ENCODE measurements at regions not wholly inside any gene's neighbourhood (a gene's known extent, or its start where the extent isn't known, plus 50 kb on each side); places are given as distances from the start of the nearest gene placed in this dataset.

DNA sequence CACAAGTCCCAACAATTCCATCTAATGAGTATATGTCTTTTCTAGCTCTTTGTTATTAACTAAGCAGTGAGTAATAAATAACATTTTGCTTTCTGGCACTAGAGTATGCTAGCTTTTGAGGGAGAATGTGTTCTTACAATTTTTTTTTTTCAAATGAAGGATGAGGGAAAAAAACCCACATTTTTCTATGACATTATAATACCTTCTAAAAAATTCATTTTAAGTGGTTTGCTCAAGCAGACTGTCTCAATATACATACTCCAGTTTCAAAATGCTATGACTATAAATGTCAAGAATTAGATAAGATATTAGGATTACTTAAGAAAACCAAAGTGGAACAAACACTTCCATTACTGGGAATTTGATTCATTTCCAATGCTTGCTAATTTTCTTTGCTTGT, 394.6 kb downstream of the C12orf75 start:
- TF ChIP-seq, protein P1, sequence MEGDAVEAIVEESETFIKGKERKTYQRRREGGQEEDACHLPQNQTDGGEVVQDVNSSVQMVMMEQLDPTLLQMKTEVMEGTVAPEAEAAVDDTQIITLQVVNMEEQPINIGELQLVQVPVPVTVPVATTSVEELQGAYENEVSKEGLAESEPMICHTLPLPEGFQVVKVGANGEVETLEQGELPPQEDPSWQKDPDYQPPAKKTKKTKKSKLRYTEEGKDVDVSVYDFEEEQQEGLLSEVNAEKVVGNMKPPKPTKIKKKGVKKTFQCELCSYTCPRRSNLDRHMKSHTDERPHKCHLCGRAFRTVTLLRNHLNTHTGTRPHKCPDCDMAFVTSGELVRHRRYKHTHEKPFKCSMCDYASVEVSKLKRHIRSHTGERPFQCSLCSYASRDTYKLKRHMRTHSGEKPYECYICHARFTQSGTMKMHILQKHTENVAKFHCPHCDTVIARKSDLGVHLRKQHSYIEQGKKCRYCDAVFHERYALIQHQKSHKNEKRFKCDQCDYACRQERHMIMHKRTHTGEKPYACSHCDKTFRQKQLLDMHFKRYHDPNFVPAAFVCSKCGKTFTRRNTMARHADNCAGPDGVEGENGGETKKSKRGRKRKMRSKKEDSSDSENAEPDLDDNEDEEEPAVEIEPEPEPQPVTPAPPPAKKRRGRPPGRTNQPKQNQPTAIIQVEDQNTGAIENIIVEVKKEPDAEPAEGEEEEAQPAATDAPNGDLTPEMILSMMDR (IDR thresholded peaks at IDR 0.05; ENCODE audit: borderline replicate concordance) = no peak
- H3K9me3 ChIP-seq (replicated peaks) = no peaks in the 10 kb centered on the region
- no peaks in the 10 kb centered on the region for H3K36me3 ChIP-seq
- peaks cover 7% of the 10 kb centered on the region for H3K4me1 ChIP-seq
- no peak for DNase-seq
- H3K27ac ChIP-seq (replicated peaks) = no peak overlapping the region
- no peak overlapping the region for H3K4me3 ChIP-seq
- H3K27me3 ChIP-seq (ENCODE audit: low read depth) = no peaks in the 10 kb centered on the region
- intact Hi-C loops (cut with micrococcal nuclease) = no loop called here

DNA sequence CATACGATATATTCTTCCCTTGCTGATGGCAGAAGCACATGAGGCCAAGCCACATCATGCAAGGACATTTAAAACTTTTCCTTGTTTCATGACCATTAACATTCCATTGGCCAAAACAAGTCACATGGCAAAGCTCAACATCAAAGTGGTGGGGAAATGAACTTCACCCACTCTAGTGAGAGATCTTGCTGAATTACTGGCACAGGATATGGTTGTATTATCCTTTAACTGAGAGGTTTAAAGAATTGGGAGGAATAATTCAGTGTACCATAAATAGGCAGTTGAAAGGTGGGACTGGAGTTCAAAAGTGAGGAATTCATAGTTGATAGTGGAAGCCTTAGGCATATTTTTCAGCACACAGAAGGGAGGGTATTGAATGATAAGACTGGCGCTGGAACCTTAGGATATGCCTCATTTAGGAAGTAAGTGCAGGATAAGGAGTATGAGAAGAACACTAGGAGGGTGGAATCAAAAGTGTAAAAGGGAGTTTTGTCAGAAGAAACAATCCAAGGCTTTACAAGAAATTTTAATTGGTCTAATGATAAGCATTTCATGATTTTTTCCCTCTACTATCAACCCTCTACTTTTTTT, 398.8 kb downstream of the C12orf75 start:
- TF ChIP-seq, protein P1 (IDR thresholded peaks at IDR 0.05; ENCODE audit: borderline replicate concordance) = no peak
- no peaks in the 10 kb centered on the region for H3K4me1 ChIP-seq
- H3K27me3 ChIP-seq (ENCODE audit: low read depth) = no peaks in the 10 kb centered on the region
- no peak overlapping the region for H3K27ac ChIP-seq (replicated peaks)
- no peak for DNase-seq
- H3K9me3 ChIP-seq (replicated peaks) = no peaks in the 10 kb centered on the region
- no peaks in the 10 kb centered on the region for H3K36me3 ChIP-seq
- no peak overlapping the region for H3K4me3 ChIP-seq
- intact Hi-C loops (cut with micrococcal nuclease) = no loop called here

DNA sequence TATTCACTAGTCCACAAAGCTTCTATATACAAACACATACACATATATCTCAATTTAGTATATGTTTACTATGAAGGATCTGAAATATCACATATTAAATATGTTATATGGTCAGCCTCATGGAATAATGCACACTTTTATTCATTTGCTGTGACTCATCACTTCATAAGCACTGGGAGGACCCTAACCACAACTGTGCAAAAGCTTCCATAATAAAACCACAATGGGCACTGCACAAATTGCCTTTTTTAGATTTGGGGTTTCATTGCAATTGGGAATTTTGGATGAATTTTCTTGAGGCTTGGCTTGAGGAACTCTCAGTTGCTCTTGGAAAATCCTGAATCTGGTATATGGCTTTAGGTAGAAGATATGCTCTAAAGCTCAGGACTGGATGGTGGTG, 399.4 kb downstream of the C12orf75 start:
- no peaks in the 10 kb centered on the region for H3K9me3 ChIP-seq (replicated peaks)
- H3K4me3 ChIP-seq = no peak overlapping the region
- no peaks in the 10 kb centered on the region for H3K4me1 ChIP-seq
- intact Hi-C loops (cut with micrococcal nuclease) = no loop called here
- TF ChIP-seq, protein P1 (IDR thresholded peaks at IDR 0.05; ENCODE audit: borderline replicate concordance) = no peak
- H3K27ac ChIP-seq (replicated peaks) = no peak overlapping the region
- DNase-seq = no peak
- no peaks in the 10 kb centered on the region for H3K36me3 ChIP-seq
- H3K27me3 ChIP-seq (ENCODE audit: low read depth) = no peaks in the 10 kb centered on the region

DNA sequence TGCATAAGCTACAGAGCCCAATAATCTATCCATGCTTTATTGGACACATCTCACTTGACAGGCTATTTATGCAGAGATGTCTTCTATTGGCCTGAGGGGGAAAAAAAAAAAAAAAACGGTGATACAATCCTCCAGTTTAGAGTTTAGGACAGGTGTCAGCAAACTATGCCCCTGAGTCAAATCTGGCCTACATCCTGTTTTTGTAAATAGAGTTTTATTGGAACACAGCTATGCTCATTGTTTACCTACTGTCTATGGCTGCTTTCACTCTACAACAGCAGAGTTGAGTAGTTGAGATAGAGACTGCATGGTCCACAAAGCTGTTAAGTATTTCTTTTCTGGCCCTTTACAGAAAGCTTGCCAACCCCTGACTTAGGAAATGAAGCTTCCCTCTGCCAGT, 403.1 kb downstream of the C12orf75 start:
- H3K4me1 ChIP-seq = peaks cover 16% of the 10 kb centered on the region
- H3K9me3 ChIP-seq (replicated peaks) = no peaks in the 10 kb centered on the region
- intact Hi-C loops (cut with micrococcal nuclease) = no loop called here
- no peak for DNase-seq
- TF ChIP-seq, protein P1 (IDR thresholded peaks at IDR 0.05; ENCODE audit: borderline replicate concordance) = no peak
- H3K4me3 ChIP-seq = no peak overlapping the region
- no peak overlapping the region for H3K27ac ChIP-seq (replicated peaks)
- no peaks in the 10 kb centered on the region for H3K27me3 ChIP-seq (ENCODE audit: low read depth)
- no peaks in the 10 kb centered on the region for H3K36me3 ChIP-seq

DNA sequence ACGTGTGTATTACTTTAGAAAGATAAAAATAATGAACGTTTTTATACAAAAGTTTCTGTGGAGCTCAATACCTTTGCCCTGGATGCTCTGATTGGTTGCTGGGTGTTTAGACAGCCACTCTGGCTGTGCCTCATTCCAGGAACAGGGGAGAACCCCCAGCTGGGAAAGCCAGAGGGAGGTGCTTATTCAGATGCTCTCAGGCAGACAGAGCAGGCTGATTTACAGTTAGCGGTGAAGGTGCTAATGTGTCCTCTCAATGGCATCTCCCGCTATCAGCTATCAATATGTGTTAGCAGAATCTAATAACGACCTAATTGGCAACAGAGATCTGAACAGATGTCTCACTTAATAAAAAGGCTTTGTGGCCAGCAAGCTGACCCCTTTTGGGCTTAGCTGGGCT, 402.3 kb downstream of the NUAK1 start:
- no peak overlapping the region for H3K4me3 ChIP-seq
- TF ChIP-seq, protein P1 (IDR thresholded peaks at IDR 0.05; ENCODE audit: borderline replicate concordance) = no peak
- peaks cover 45% of the 10 kb centered on the region for H3K4me1 ChIP-seq
- no peaks in the 10 kb centered on the region for H3K9me3 ChIP-seq (replicated peaks)
- DNase-seq = no peak
- no peaks in the 10 kb centered on the region for H3K27me3 ChIP-seq (ENCODE audit: low read depth)
- no peaks in the 10 kb centered on the region for H3K36me3 ChIP-seq
- no peak overlapping the region for H3K27ac ChIP-seq (replicated peaks)
- intact Hi-C loops (cut with micrococcal nuclease) = no loop called here
